ENCODE measurements at regions not wholly inside any gene's neighbourhood (a gene's known extent, or its start where the extent isn't known, plus 50 kb on each side); places are given as distances from the start of the nearest gene placed in this dataset.

DNA sequence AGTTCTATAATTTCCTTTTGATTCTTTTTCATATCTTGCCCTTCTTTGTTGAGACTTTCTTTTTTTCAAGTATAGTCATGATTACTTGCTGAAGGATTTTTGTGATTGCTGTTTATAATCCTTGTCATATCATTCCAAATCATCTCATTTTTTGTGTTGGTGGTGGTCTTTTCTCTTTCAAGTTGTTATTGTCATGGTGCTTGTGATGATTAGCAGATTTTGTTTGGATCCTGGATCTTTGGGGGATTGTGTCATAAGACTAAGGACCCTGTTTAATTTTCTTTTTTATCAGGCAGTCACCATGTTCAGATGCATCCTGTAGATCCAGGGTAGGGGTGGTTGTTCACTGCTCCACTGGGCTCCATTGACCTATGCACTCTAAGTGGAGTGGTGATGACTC lies 254.4 kb upstream of the FOXF1 start:
- no peak for TF ChIP-seq POLR2A (IDR thresholded peaks at IDR 0.05)
- TF ChIP-seq, protein P1, sequence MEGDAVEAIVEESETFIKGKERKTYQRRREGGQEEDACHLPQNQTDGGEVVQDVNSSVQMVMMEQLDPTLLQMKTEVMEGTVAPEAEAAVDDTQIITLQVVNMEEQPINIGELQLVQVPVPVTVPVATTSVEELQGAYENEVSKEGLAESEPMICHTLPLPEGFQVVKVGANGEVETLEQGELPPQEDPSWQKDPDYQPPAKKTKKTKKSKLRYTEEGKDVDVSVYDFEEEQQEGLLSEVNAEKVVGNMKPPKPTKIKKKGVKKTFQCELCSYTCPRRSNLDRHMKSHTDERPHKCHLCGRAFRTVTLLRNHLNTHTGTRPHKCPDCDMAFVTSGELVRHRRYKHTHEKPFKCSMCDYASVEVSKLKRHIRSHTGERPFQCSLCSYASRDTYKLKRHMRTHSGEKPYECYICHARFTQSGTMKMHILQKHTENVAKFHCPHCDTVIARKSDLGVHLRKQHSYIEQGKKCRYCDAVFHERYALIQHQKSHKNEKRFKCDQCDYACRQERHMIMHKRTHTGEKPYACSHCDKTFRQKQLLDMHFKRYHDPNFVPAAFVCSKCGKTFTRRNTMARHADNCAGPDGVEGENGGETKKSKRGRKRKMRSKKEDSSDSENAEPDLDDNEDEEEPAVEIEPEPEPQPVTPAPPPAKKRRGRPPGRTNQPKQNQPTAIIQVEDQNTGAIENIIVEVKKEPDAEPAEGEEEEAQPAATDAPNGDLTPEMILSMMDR (IDR thresholded peaks at IDR 0.05) = no peak
